Transverse colon (tissue), 3 donors: ENCODE measurements at regions not wholly inside any gene's neighbourhood (a gene's known extent, or its start where the extent isn't known, plus 50 kb on each side); places are given as distances from the start of the nearest gene placed in this dataset.

Experiments
- CTCF ChIP-seq, 5 experiments: fragments of 200-600 bp in 3 of 5; fragments of 450-650 bp in 2 of 5; sonication (generic) in 3 of 5; IDR thresholded peaks; 1 replicate in 2 of 5; 2 replicates in 3 of 5; pipeline ENCODE4 v1.5.1; 2016 to 2017; ENCODE audit warnings: antibody characterized with exemption in 5 of 5, inconsistent platforms in 3 of 5, mild to moderate bottlenecking in 2 of 5, moderate library complexity in 1 of 5
- POLR2A ChIP-seq: fragments of 450-650 bp; IDR thresholded peaks from one replicate; pipeline ENCODE4 v1.6.1; 2016; ENCODE audit warnings: antibody characterized with exemption, mild to moderate bottlenecking, moderate library complexity

DNA sequence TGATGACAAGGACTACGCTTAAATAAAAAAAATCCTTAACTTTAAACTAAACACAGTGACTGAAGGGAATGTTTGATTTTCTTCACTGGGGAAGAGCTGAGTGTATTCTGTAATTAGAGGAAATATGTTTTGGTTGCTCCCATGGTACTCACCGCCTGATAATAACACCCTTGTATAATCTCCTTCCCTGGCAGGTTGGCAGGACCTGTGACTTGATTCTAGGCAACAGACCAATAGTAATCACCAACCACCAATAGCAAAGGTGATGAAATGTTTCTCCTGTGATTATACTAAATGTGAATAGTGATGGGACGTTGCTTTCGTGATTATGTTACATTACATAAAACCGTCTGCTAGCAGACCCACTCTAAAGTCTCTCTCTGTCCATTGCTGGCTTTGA is 536.8 kb upstream of the CPEB2 start:
- TF ChIP-seq CTCF (IDR thresholded peaks at IDR 0.05) (no peak), POLR2A (no peak)
